ENCODE measurements at regions not wholly inside any gene's neighbourhood (a gene's known extent, or its start where the extent isn't known, plus 50 kb on each side); places are given as distances from the start of the nearest gene placed in this dataset.

- TF ChIP-seq CTCF (conservative IDR thresholded peaks at IDR 0.05; ENCODE audit: low read length) (no peak), EZH2phosphoT487 (IDR thresholded peaks at IDR 0.05; ENCODE audit: borderline replicate concordance) (no peak)
Measured at GRCh38 chr5:43804041-43804440, 201.1 kb downstream of the NNT start.

Data from Loucy (cell line).